ENCODE measurements at regions not wholly inside any gene's neighbourhood (a gene's known extent, or its start where the extent isn't known, plus 50 kb on each side); places are given as distances from the start of the nearest gene placed in this dataset.

GRCh38 chr21:30979054-30979453, 59.2 kb downstream of the KRTAP19-8 start:
- ChIA-PET CTCF (no interaction called here), POLR2A (no interaction called here)
- TF ChIP-seq MYC (IDR thresholded peaks at IDR 0.05; ENCODE audit: low read depth, low read length) (no peak), FOS (IDR thresholded peaks at IDR 0.05; ENCODE audit: borderline replicate concordance, insufficient read depth, low read length) (no peak), MAX (IDR thresholded peaks at IDR 0.05; ENCODE audit: insufficient read depth, insufficient read length) (no peak), POLR2AphosphoS5 (IDR thresholded peaks at IDR 0.05; ENCODE audit: insufficient read depth, low read depth, low read length) (no peak), GATA2 (IDR thresholded peaks at IDR 0.05; ENCODE audit: insufficient read depth, insufficient read length, low read depth, low read length) (no peak), EZH2 (IDR thresholded peaks at IDR 0.05; ENCODE audit: borderline replicate concordance, low read depth, low read length, severe bottlenecking) (no peak), JUN (IDR thresholded peaks at IDR 0.05; ENCODE audit: borderline replicate concordance, insufficient read depth, insufficient read length, low read depth) (no peak)
- no TSS peak for BruUV-seq (replicated peaks)
- FAIRE-seq (no peak), DNase-seq (ENCODE audit: low read depth, low spot score) (no peak)
- H3K9me1 ChIP-seq (replicated peaks; ENCODE audit: control insufficient read depth, extremely low read depth, insufficient read depth, low read length), result no peaks in the 10 kb centered on the region
- no peak overlapping the region for H3K4me2 ChIP-seq (ENCODE audit: insufficient read depth, low read length)
- no peak overlapping the region for H3K4me3 ChIP-seq (replicated peaks in 1 of 3; ENCODE audit: insufficient read depth in 1 of 3, low read depth in 1 of 3, low read length in 3 of 3)
- no peak overlapping the region for H3K9ac ChIP-seq (replicated peaks; ENCODE audit: extremely low read depth, insufficient read depth, low read length)
- H3K9me3 ChIP-seq (replicated peaks; ENCODE audit: control insufficient read depth, insufficient read depth, low read length), result no peaks in the 10 kb centered on the region
- intact Hi-C loops (cut with micrococcal nuclease) (no loop called here), dilution Hi-C loops (cut with MboI; ENCODE audit: extremely low pct_ligation_motif_present, low sequenced_read_pairs) (no loop called here)
- H3K79me2 ChIP-seq (ENCODE audit: control insufficient read depth, insufficient read depth, low read length), result no peaks in the 10 kb centered on the region
- H3K4me1 ChIP-seq (ENCODE audit: control insufficient read depth, extremely low read depth, insufficient read depth, low read length), result no peaks in the 10 kb centered on the region
- H3K27ac ChIP-seq (ENCODE audit: insufficient read depth, low read depth, low read length), result no peak overlapping the region
- H3K27me3 ChIP-seq (ENCODE audit: control insufficient read depth in 2 of 2, insufficient read depth in 2 of 2, low read length in 2 of 2), result no peaks in the 10 kb centered on the region
- no peak overlapping the region for H2AFZ ChIP-seq (ENCODE audit: low read depth, low read length)
- H4K20me1 ChIP-seq (replicated peaks; ENCODE audit: control insufficient read depth, extremely low read depth, insufficient read depth, low read length), result no peaks in the 10 kb centered on the region
- H3K36me3 ChIP-seq (ENCODE audit: control insufficient read depth in 2 of 2, extremely low read depth in 1 of 2, insufficient read depth in 2 of 2, low read length in 2 of 2), result no peaks in the 10 kb centered on the region

GRCh38 chr21:30964283-30964682, 74.0 kb downstream of the KRTAP19-8 start:
- dilution Hi-C loops (cut with MboI; ENCODE audit: extremely low pct_ligation_motif_present, low sequenced_read_pairs), result no loop called here
- H4K20me1 ChIP-seq (replicated peaks; ENCODE audit: control insufficient read depth, extremely low read depth, insufficient read depth, low read length), result no peaks in the 10 kb centered on the region
- no peak overlapping the region for H2AFZ ChIP-seq (ENCODE audit: low read depth, low read length)
- CTCF ChIA-PET, result no interaction called here
- H3K4me2 ChIP-seq (ENCODE audit: insufficient read depth, low read length), result no peak overlapping the region
- no peak for TF ChIP-seq GATA2 (IDR thresholded peaks at IDR 0.05; ENCODE audit: insufficient read depth, insufficient read length, low read depth, low read length)
- no peak for TF ChIP-seq JUN (IDR thresholded peaks at IDR 0.05; ENCODE audit: borderline replicate concordance, insufficient read depth, insufficient read length, low read depth)
- TF ChIP-seq FOS (IDR thresholded peaks at IDR 0.05; ENCODE audit: borderline replicate concordance, insufficient read depth, low read length), result no peak
- TF ChIP-seq MYC (IDR thresholded peaks at IDR 0.05; ENCODE audit: low read depth, low read length), result no peak
- no peak for TF ChIP-seq POLR2A (IDR thresholded peaks at IDR 0.05; ENCODE audit: low read depth, low read length)
- TF ChIP-seq MAX (IDR thresholded peaks at IDR 0.05; ENCODE audit: insufficient read depth, insufficient read length), result no peak
- no peak for TF ChIP-seq EZH2 (IDR thresholded peaks at IDR 0.05; ENCODE audit: borderline replicate concordance, low read depth, low read length, severe bottlenecking)
- TF ChIP-seq POLR2AphosphoS5 (IDR thresholded peaks at IDR 0.05; ENCODE audit: insufficient read depth, low read depth, low read length), result no peak
- TF ChIP-seq, protein P1, sequence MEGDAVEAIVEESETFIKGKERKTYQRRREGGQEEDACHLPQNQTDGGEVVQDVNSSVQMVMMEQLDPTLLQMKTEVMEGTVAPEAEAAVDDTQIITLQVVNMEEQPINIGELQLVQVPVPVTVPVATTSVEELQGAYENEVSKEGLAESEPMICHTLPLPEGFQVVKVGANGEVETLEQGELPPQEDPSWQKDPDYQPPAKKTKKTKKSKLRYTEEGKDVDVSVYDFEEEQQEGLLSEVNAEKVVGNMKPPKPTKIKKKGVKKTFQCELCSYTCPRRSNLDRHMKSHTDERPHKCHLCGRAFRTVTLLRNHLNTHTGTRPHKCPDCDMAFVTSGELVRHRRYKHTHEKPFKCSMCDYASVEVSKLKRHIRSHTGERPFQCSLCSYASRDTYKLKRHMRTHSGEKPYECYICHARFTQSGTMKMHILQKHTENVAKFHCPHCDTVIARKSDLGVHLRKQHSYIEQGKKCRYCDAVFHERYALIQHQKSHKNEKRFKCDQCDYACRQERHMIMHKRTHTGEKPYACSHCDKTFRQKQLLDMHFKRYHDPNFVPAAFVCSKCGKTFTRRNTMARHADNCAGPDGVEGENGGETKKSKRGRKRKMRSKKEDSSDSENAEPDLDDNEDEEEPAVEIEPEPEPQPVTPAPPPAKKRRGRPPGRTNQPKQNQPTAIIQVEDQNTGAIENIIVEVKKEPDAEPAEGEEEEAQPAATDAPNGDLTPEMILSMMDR (IDR thresholded peaks at IDR 0.05; ENCODE audit: extremely low read depth in 1 of 2, insufficient read depth in 1 of 2, low read depth in 1 of 2, low read length in 2 of 2), result no peak
- H3K9me3 ChIP-seq (replicated peaks; ENCODE audit: control insufficient read depth, insufficient read depth, low read length), result peaks cover 7% of the 10 kb centered on the region
- intact Hi-C loops (cut with micrococcal nuclease), result no loop called here
- no peak overlapping the region for H3K9ac ChIP-seq (replicated peaks; ENCODE audit: extremely low read depth, insufficient read depth, low read length)
- H3K36me3 ChIP-seq (ENCODE audit: control insufficient read depth in 2 of 2, extremely low read depth in 1 of 2, insufficient read depth in 2 of 2, low read length in 2 of 2), result no peaks in the 10 kb centered on the region
- POLR2A ChIA-PET, result no interaction called here
- no peak overlapping the region for H3K27ac ChIP-seq (ENCODE audit: insufficient read depth, low read depth, low read length)
- BruUV-seq (replicated peaks), result no TSS peak
- H3K27me3 ChIP-seq (ENCODE audit: control insufficient read depth in 2 of 2, insufficient read depth in 2 of 2, low read length in 2 of 2), result no peaks in the 10 kb centered on the region
- H3K4me1 ChIP-seq (ENCODE audit: control insufficient read depth, extremely low read depth, insufficient read depth, low read length), result no peaks in the 10 kb centered on the region
- no peaks in the 10 kb centered on the region for H3K9me1 ChIP-seq (replicated peaks; ENCODE audit: control insufficient read depth, extremely low read depth, insufficient read depth, low read length)
- no peaks in the 10 kb centered on the region for H3K79me2 ChIP-seq (ENCODE audit: control insufficient read depth, insufficient read depth, low read length)
- DNase-seq (ENCODE audit: low read depth, low spot score) (no peak), FAIRE-seq (no peak)
- no peak overlapping the region for H3K4me3 ChIP-seq (replicated peaks in 1 of 3; ENCODE audit: insufficient read depth in 1 of 3, low read depth in 1 of 3, low read length in 3 of 3)
